Upper lobe of left lung (tissue), 4 donors: ENCODE measurements at regions not wholly inside any gene's neighbourhood (a gene's known extent, or its start where the extent isn't known, plus 50 kb on each side); places are given as distances from the start of the nearest gene placed in this dataset.

ENCODE experiments used
- CTCF ChIP-seq, 6 experiments: fragments of 450-650 bp in 4 of 6; fragments of 200-600 bp in 2 of 6; sonication (generic) in 2 of 6; IDR thresholded peaks; one replicate each; pipeline ENCODE4 v1.5.1; 2016 to 2019; ENCODE audit warnings: antibody characterized with exemption in 6 of 6
- EP300 ChIP-seq, 4 donors: sonication (generic); formaldehyde crosslinking; IDR thresholded peaks; one replicate each; pipeline ENCODE4 v1.5.1; 2017; ENCODE audit warnings: antibody characterized with exemption in 4 of 4, control low read depth in 2 of 4
- POLR2A ChIP-seq, 4 donors: fragments of 450-650 bp; IDR thresholded peaks; one replicate each; pipeline ENCODE4 v1.5.1; 2016 to 2017; ENCODE audit warnings: antibody characterized with exemption in 4 of 4, mild to moderate bottlenecking in 2 of 4

GRCh38 chr2:105665480-105665879 lies 79.2 kb upstream of the NCK2 start:
- TF ChIP-seq CTCF (IDR thresholded peaks at IDR 0.05) = no peak
- no peak for TF ChIP-seq EP300 (IDR thresholded peaks at IDR 0.05)
- TF ChIP-seq POLR2A (IDR thresholded peaks at IDR 0.05) = no peak
